Testis (tissue), 2 donors: ENCODE measurements at regions not wholly inside any gene's neighbourhood (a gene's known extent, or its start where the extent isn't known, plus 50 kb on each side); places are given as distances from the start of the nearest gene placed in this dataset.

ENCODE experiments used
- DNase-seq: peaks from one replicate; pipeline ENCODE4 v3.0.0-alpha.2; 2019
- H3K27ac ChIP-seq, 2 donors: fragments of 200-600 bp; sonication (generic); one replicate each; pipeline ENCODE4 v1.5.1; 2019
- H3K27me3 ChIP-seq: fragments of 200-600 bp; sonication (generic); one replicate; pipeline ENCODE4 v1.5.1; 2019
- H3K36me3 ChIP-seq: fragments of 200-600 bp; sonication (generic); one replicate; pipeline ENCODE4 v1.5.1; 2017; ENCODE audit warnings: low read depth; ENCODE audit errors: missing control alignments
- H3K4me1 ChIP-seq: fragments of 200-600 bp; sonication (generic); one replicate; pipeline ENCODE4 v1.5.1; 2019
- H3K4me3 ChIP-seq, 2 donors: fragments of 200-600 bp; sonication (generic); one replicate each; pipeline ENCODE4 v1.5.1; 2017 to 2019
- H3K9me3 ChIP-seq: fragments of 200-600 bp; sonication (generic); one replicate; pipeline ENCODE4 v1.5.1; 2017
- CTCF ChIP-seq, 3 experiments: fragments of 450-650 bp in 2 of 3; fragments of 200-600 bp in 1 of 3; sonication (generic) in 1 of 3; IDR thresholded peaks; one replicate each; pipeline ENCODE4 v1.5.1; 2016 to 2019; ENCODE audit warnings: antibody characterized with exemption in 3 of 3, mild to moderate bottlenecking in 2 of 3, moderate library complexity in 1 of 3
- POLR2A ChIP-seq: fragments of 450-650 bp; IDR thresholded peaks from one replicate; pipeline ENCODE4 v1.6.1; 2017; ENCODE audit warnings: antibody characterized with exemption, mild to moderate bottlenecking, moderate library complexity
- WGBS, 2 donors: methylation state at CpG; one replicate each; pipeline ENCODE4 v1.1.5; 2018; 5-methylcytosine and 5-hydroxymethylcytosine counted together
- intact Hi-C: fragments of 100-400 bp; cut with DNase I; formaldehyde crosslinking; loops from one replicate; pipeline ENCODE4 v1.15.1; 2023; ENCODE audit warnings: low total_unique reads

GRCh38 chr14:104346608-104347007, 208.2 kb downstream of the KIF26A start:
- intact Hi-C loops: no loop called here
- Histone ChIP-seq H3K9me3 (no peaks in the 10 kb centered on the region), H3K4me1 (peaks cover 8% of the 10 kb centered on the region), H3K27me3 (no peaks in the 10 kb centered on the region), H3K4me3 (no peak overlapping the region), H3K27ac (no peak overlapping the region), H3K36me3 (no peaks in the 10 kb centered on the region)
- 90 to 91% methylated on average over 10 of the region's 10 CpGs for WGBS, 2 donors
- DNase-seq: no peak
- no peak for TF ChIP-seq POLR2A
- TF ChIP-seq CTCF (IDR thresholded peaks at IDR 0.05): no peak

- Histone ChIP-seq H3K36me3 (no peaks in the 10 kb centered on the region), H3K27ac (no peak overlapping the region), H3K9me3 (no peaks in the 10 kb centered on the region), H3K4me1 (peaks cover 4% of the 10 kb centered on the region), H3K27me3 (no peaks in the 10 kb centered on the region), H3K4me3 (no peak overlapping the region)
- no peak for TF ChIP-seq POLR2A
- intact Hi-C loops: no loop called here
- 79 to 96% methylated on average over 2 to 5 of the region's 5 CpGs for WGBS, 2 donors
- no peak for DNase-seq
Measured at GRCh38 chr14:104348741-104349140, 210.4 kb downstream of the KIF26A start.

- intact Hi-C loops: no loop called here
- Histone ChIP-seq H3K9me3 (no peaks in the 10 kb centered on the region), H3K4me3 (no peak overlapping the region), H3K36me3 (no peaks in the 10 kb centered on the region), H3K4me1 (peaks cover 4% of the 10 kb centered on the region), H3K27me3 (no peaks in the 10 kb centered on the region), H3K27ac (no peak overlapping the region)
- no peak for DNase-seq
- WGBS, 2 donors: 72 to 93% methylated on average over 3 of the region's 3 CpGs
- TF ChIP-seq POLR2A (no peak), CTCF (IDR thresholded peaks at IDR 0.05) (no peak)
Measured at GRCh38 chr14:104349950-104350349, 211.6 kb downstream of the KIF26A start.

GRCh38 chr14:104350463-104351185, 212.2 kb downstream of the KIF26A start:
- peak; percentile 67 for DNase-seq
- intact Hi-C loops: no loop called here
- no peak for TF ChIP-seq CTCF (IDR thresholded peaks at IDR 0.05)
- no peak for TF ChIP-seq POLR2A
- H3K36me3 ChIP-seq: no peaks in the 10 kb centered on the region
- H3K4me3 ChIP-seq: no peak overlapping the region
- no peak overlapping the region for H3K27ac ChIP-seq
- peaks cover 4% of the 10 kb centered on the region for H3K4me1 ChIP-seq
- no peaks in the 10 kb centered on the region for H3K9me3 ChIP-seq
- H3K27me3 ChIP-seq: no peaks in the 10 kb centered on the region
- WGBS, 2 donors: 32 to 37% methylated on average over 7 to 8 of the region's 8 CpGs

- Histone ChIP-seq H3K4me3 (no peak overlapping the region), H3K9me3 (no peaks in the 10 kb centered on the region), H3K27ac (no peak overlapping the region), H3K4me1 (peaks cover 4% of the 10 kb centered on the region), H3K27me3 (no peaks in the 10 kb centered on the region), H3K36me3 (no peaks in the 10 kb centered on the region)
- no peak for DNase-seq
- 94% methylated on average over 11 of the region's 11 CpGs for WGBS, 2 donors
- intact Hi-C loops: no loop called here
- peak in 1 of 3 experiments; percentile 6 for TF ChIP-seq CTCF (IDR thresholded peaks at IDR 0.05)
- no peak for TF ChIP-seq POLR2A
Measured at GRCh38 chr14:104351849-104352492, 213.6 kb downstream of the KIF26A start.
